IPS-18c (cell line): ENCODE measurements at regions not wholly inside any gene's neighbourhood (a gene's known extent, or its start where the extent isn't known, plus 50 kb on each side); places are given as distances from the start of the nearest gene placed in this dataset.

Experiments used
- H3K4me3 ChIP-seq: 2 replicates; pipeline ENCODE4 v1.7.0; 2013; ENCODE audit warnings: low read depth, mild to moderate bottlenecking, low read length, moderate library complexity; ENCODE audit not compliant: insufficient read depth
- H3K9me3 ChIP-seq: one replicate; pipeline ENCODE4 v1.6.1; 2013; ENCODE audit warnings: mild to moderate bottlenecking, low read length, moderate library complexity; ENCODE audit not compliant: control insufficient read depth, insufficient read depth

- H3K4me3 ChIP-seq, result no peak overlapping the region
- H3K9me3 ChIP-seq, result peaks cover 2% of the 10 kb centered on the region
Measured at GRCh38 chr5:68452286-68452685, 236.7 kb downstream of the PIK3R1 start.

- H3K4me3 ChIP-seq, result no peak overlapping the region
- peaks cover 2% of the 10 kb centered on the region for H3K9me3 ChIP-seq
Measured at GRCh38 chr5:68454172-68454571, 238.6 kb downstream of the PIK3R1 start.

- H3K4me3 ChIP-seq, result no peak overlapping the region
- H3K9me3 ChIP-seq, result peaks cover 2% of the 10 kb centered on the region
Measured at GRCh38 chr5:68454766-68455165, 239.2 kb downstream of the PIK3R1 start.

GRCh38 chr5:68455216-68455615, 239.7 kb downstream of the PIK3R1 start:
- H3K4me3 ChIP-seq, result no peak overlapping the region
- H3K9me3 ChIP-seq, result peaks cover 2% of the 10 kb centered on the region

GRCh38 chr5:68456756-68457217, 241.2 kb downstream of the PIK3R1 start:
- H3K9me3 ChIP-seq, result peaks cover 2% of the 10 kb centered on the region
- no peak overlapping the region for H3K4me3 ChIP-seq

- Histone ChIP-seq H3K9me3 (peaks cover 2% of the 10 kb centered on the region), H3K4me3 (no peak overlapping the region)
Measured at GRCh38 chr5:68457285-68457684, 241.7 kb downstream of the PIK3R1 start.

- Histone ChIP-seq H3K9me3 (peaks cover 2% of the 10 kb centered on the region), H3K4me3 (no peak overlapping the region)
Measured at GRCh38 chr5:68458416-68459021, 243.0 kb downstream of the PIK3R1 start.

- Histone ChIP-seq H3K9me3 (peaks cover 2% of the 10 kb centered on the region), H3K4me3 (no peak overlapping the region)
Measured at GRCh38 chr5:68459093-68459809, 243.7 kb downstream of the PIK3R1 start.

- Histone ChIP-seq H3K4me3 (no peak overlapping the region), H3K9me3 (peaks cover 2% of the 10 kb centered on the region)
Measured at GRCh38 chr5:68459810-68460139, 244.2 kb downstream of the PIK3R1 start.

- H3K4me3 ChIP-seq, result no peak overlapping the region
- peaks cover 2% of the 10 kb centered on the region for H3K9me3 ChIP-seq
Measured at GRCh38 chr5:68460147-68460798, 244.7 kb downstream of the PIK3R1 start.

GRCh38 chr5:68463606-68464005, 248.1 kb downstream of the PIK3R1 start:
- H3K9me3 ChIP-seq, result no peaks in the 10 kb centered on the region
- H3K4me3 ChIP-seq, result no peak overlapping the region

- Histone ChIP-seq H3K4me3 (no peak overlapping the region), H3K9me3 (no peaks in the 10 kb centered on the region)
Measured at GRCh38 chr5:68464424-68464823, 248.9 kb downstream of the PIK3R1 start.

GRCh38 chr5:68465133-68465532, 249.6 kb downstream of the PIK3R1 start:
- Histone ChIP-seq H3K9me3 (no peaks in the 10 kb centered on the region), H3K4me3 (no peak overlapping the region)

GRCh38 chr5:68465934-68466551, 250.5 kb downstream of the PIK3R1 start:
- H3K9me3 ChIP-seq, result no peaks in the 10 kb centered on the region
- no peak overlapping the region for H3K4me3 ChIP-seq

- Histone ChIP-seq H3K9me3 (no peaks in the 10 kb centered on the region), H3K4me3 (no peak overlapping the region)
Measured at GRCh38 chr5:68467208-68467607, 251.7 kb downstream of the PIK3R1 start.

- no peak overlapping the region for H3K4me3 ChIP-seq
- H3K9me3 ChIP-seq, result no peaks in the 10 kb centered on the region
Measured at GRCh38 chr5:68467794-68468193, 252.2 kb downstream of the PIK3R1 start.

- H3K9me3 ChIP-seq, result no peaks in the 10 kb centered on the region
Measured at GRCh38 chr5:68468322-68468721, 252.8 kb downstream of the PIK3R1 start.

GRCh38 chr5:68475476-68475983, 260.0 kb downstream of the PIK3R1 start:
- Histone ChIP-seq H3K4me3 (no peak overlapping the region), H3K9me3 (no peaks in the 10 kb centered on the region)

More at GRCh38 chr5:68468322-68468721, 252.8 kb downstream of the PIK3R1 start:
- H3K4me3 ChIP-seq, result no peak overlapping the region
